Liver (tissue), 7 donors: ENCODE measurements at regions not wholly inside any gene's neighbourhood (a gene's known extent, or its start where the extent isn't known, plus 50 kb on each side); places are given as distances from the start of the nearest gene placed in this dataset.

Experiments used
- DNase-seq: peaks from one replicate; pipeline ENCODE4 v3.0.0-alpha.2; 2017; ENCODE audit warnings: low spot score
- H3K27ac ChIP-seq, 2 donors: one replicate each; pipeline ENCODE4 v1.7.0; 2013; ENCODE audit warnings: inconsistent platforms in 2 of 2, low read length in 2 of 2, control low read depth in 1 of 2, low read depth in 1 of 2, mild to moderate bottlenecking in 1 of 2
- H3K27me3 ChIP-seq, 4 donors: one replicate each; pipeline versions ENCODE4 v1.6.1 to v1.7.0; 2013; ENCODE audit warnings: low read length in 3 of 4, inconsistent platforms in 1 of 4, mild to moderate bottlenecking in 1 of 4, moderate library complexity in 1 of 4; ENCODE audit not compliant: control insufficient read depth in 4 of 4, insufficient read depth in 4 of 4
- H3K36me3 ChIP-seq, 4 donors: one replicate each; pipeline versions ENCODE4 v1.6.1 to v1.7.0; 2013; ENCODE audit warnings: low read length in 3 of 4, mild to moderate bottlenecking in 3 of 4, low read depth in 1 of 4, moderate library complexity in 1 of 4; ENCODE audit not compliant: control insufficient read depth in 4 of 4, insufficient read depth in 3 of 4
- H3K4me1 ChIP-seq, 4 donors: one replicate each; pipeline versions ENCODE4 v1.6.1 to v1.7.0; 2013; ENCODE audit warnings: low read length in 3 of 4, mild to moderate bottlenecking in 3 of 4, moderate library complexity in 1 of 4; ENCODE audit not compliant: control insufficient read depth in 4 of 4, insufficient read depth in 4 of 4
- H3K4me3 ChIP-seq, 3 donors: one replicate each; pipeline versions ENCODE4 v1.6.1 to v1.7.0; 2013; ENCODE audit warnings: low read length in 3 of 3, control low read depth in 1 of 3, low read depth in 1 of 3, mild to moderate bottlenecking in 1 of 3
- H3K9ac ChIP-seq, 2 donors: one replicate each; pipeline ENCODE4 v1.7.0; 2013; ENCODE audit warnings: low read length in 2 of 2, mild to moderate bottlenecking in 2 of 2, moderate library complexity in 2 of 2, control low read depth in 1 of 2, low read depth in 1 of 2
- H3K9me3 ChIP-seq, 4 donors: one replicate each; pipeline versions ENCODE4 v1.6.1 to v1.7.0; 2013; ENCODE audit warnings: low read length in 3 of 4; ENCODE audit not compliant: control insufficient read depth in 4 of 4
- ATF3 ChIP-seq: IDR thresholded peaks from 2 replicates; pipeline ENCODE4 v1.6.1; 2016; ENCODE audit warnings: antibody characterized with exemption
- EGR1 ChIP-seq, 2 donors: IDR thresholded peaks; 2 replicates each; pipeline ENCODE4 v1.6.1; 2016 to 2018; ENCODE audit warnings: antibody characterized with exemption in 2 of 2, low read depth in 2 of 2
- FOXA1 ChIP-seq: IDR thresholded peaks from 2 replicates; pipeline ENCODE4 v1.6.1; 2016; ENCODE audit warnings: antibody characterized with exemption
- FOXA2 ChIP-seq: IDR thresholded peaks from 2 replicates; pipeline ENCODE4 v1.6.1; 2016; ENCODE audit warnings: antibody characterized with exemption
- GABPA ChIP-seq, 2 donors: IDR thresholded peaks in 1 of 2; conservative IDR thresholded peaks in 1 of 2; 2 replicates each; pipeline ENCODE4 v1.6.1; 2016; ENCODE audit warnings: antibody characterized with exemption in 2 of 2, mild to moderate bottlenecking in 1 of 2, moderate library complexity in 1 of 2
- HNF4A ChIP-seq, 2 donors: conservative IDR thresholded peaks; 2 replicates each; pipeline ENCODE4 v1.6.1; 2016; ENCODE audit warnings: antibody characterized with exemption in 2 of 2, mild to moderate bottlenecking in 2 of 2
- HNF4G ChIP-seq: IDR thresholded peaks from 2 replicates; pipeline ENCODE4 v1.6.1; 2016; ENCODE audit warnings: antibody characterized with exemption
- NR2F2 ChIP-seq: IDR thresholded peaks from 2 replicates; pipeline ENCODE4 v1.6.1; 2016; ENCODE audit warnings: antibody characterized with exemption
- REST ChIP-seq: IDR thresholded peaks from 2 replicates; pipeline ENCODE4 v1.6.1; 2016; ENCODE audit warnings: antibody characterized with exemption, mild to moderate bottlenecking
- RXRA ChIP-seq, 2 donors: IDR thresholded peaks; 2 replicates each; pipeline ENCODE4 v1.6.1; 2017 to 2018; ENCODE audit warnings: antibody characterized with exemption in 2 of 2, mild to moderate bottlenecking in 1 of 2
- SP1 ChIP-seq: IDR thresholded peaks from 2 replicates; pipeline ENCODE4 v1.6.1; 2018; ENCODE audit warnings: antibody characterized with exemption, mild to moderate bottlenecking
- TAF1 ChIP-seq: conservative IDR thresholded peaks from 2 replicates; pipeline ENCODE4 v1.6.1; 2016; ENCODE audit warnings: antibody characterized with exemption, mild to moderate bottlenecking
- YY1 ChIP-seq: IDR thresholded peaks from 2 replicates; pipeline ENCODE4 v1.6.1; 2016; ENCODE audit warnings: antibody characterized with exemption, mild to moderate bottlenecking
- ZBTB33 ChIP-seq: IDR thresholded peaks from 2 replicates; pipeline ENCODE4 v1.6.1; 2016; ENCODE audit warnings: antibody characterized with exemption
- WGBS: extraction: QIAGEN DNeasy Blood & Tissue Kit; methylation state at CpG from one replicate; pipeline ENCODE4 v1.1.7; 2013; 5-methylcytosine and 5-hydroxymethylcytosine counted together
- donor health status: healthy.
- donor health status: healthy.
- donor health status: healthy.
- donor health status: healthy.

GRCh38 chr13:78131346-78131745, 212.7 kb upstream of the EDNRB start:
- Histone ChIP-seq H3K9ac (no peak overlapping the region), H3K27me3 (no peaks in the 10 kb centered on the region), H3K9me3 (no peaks in the 10 kb centered on the region), H3K4me3 (no peak overlapping the region), H3K4me1 (no peaks in the 10 kb centered on the region), H3K27ac (no peak overlapping the region), H3K36me3 (no peaks in the 10 kb centered on the region)
- no peak for TF ChIP-seq REST
- WGBS: 75% methylated on average over 2 of the region's 2 CpGs
- no peak for DNase-seq

- 70% methylated on average over 2 of the region's 2 CpGs for WGBS
- no peaks in the 10 kb centered on the region for H3K27me3 ChIP-seq
- H3K9me3 ChIP-seq: no peaks in the 10 kb centered on the region
- H3K4me3 ChIP-seq: no peak overlapping the region
- no peak for TF ChIP-seq YY1
- no peak for TF ChIP-seq HNF4A (conservative IDR thresholded peaks at IDR 0.05)
- no peak for TF ChIP-seq ZBTB33
- TF ChIP-seq SP1: no peak
- TF ChIP-seq GABPA (IDR thresholded peaks at IDR 0.05 in 1 of 2, conservative IDR thresholded peaks at IDR 0.05 in 1 of 2): no peak
- no peak for TF ChIP-seq TAF1
- no peak for TF ChIP-seq REST
- no peak for TF ChIP-seq FOXA2
- no peak for TF ChIP-seq ATF3
- no peak for TF ChIP-seq NR2F2
- TF ChIP-seq FOXA1: no peak
- TF ChIP-seq EGR1 (IDR thresholded peaks at IDR 0.05; ENCODE audit: low read depth in 2 of 2): no peak
- TF ChIP-seq RXRA (IDR thresholded peaks at IDR 0.05): no peak
- no peak for TF ChIP-seq HNF4G
- no peaks in the 10 kb centered on the region for H3K36me3 ChIP-seq
- H3K27ac ChIP-seq: no peak overlapping the region
- DNase-seq: no peak
- no peak overlapping the region for H3K9ac ChIP-seq
- H3K4me1 ChIP-seq: no peaks in the 10 kb centered on the region
These were observed 211.2 kb upstream of the EDNRB start for GRCh38 chr13:78129823-78130222.
